K562 (cell line): ENCODE measurements at regions not wholly inside any gene's neighbourhood (a gene's known extent, or its start where the extent isn't known, plus 50 kb on each side); places are given as distances from the start of the nearest gene placed in this dataset.

ENCODE experiments used
- SMAD1 ChIP-seq: fragments of 150-350 bp; IDR thresholded peaks from 2 replicates; pipeline ENCODE4 v1.6.1; 2014; ENCODE audit warnings: low read length, low read depth; ENCODE audit not compliant: partially characterized antibody
- ZNF57 ChIP-seq: fragments of 450-650 bp; formaldehyde crosslinking; IDR thresholded peaks from 2 replicates; pipeline ENCODE4 v1.4.0; 2020; ENCODE audit warnings: mild to moderate bottlenecking, moderate library complexity
- TF ChIP-seq, protein P1 (sequence below), 2 experiments: fragments of 450-650 bp in 1 of 2; sonication (generic) in 1 of 2; formaldehyde crosslinking in 1 of 2; IDR thresholded peaks; 2 replicates each; pipeline versions ENCODE4 v1.7.1 to v1.9.0; 2016 to 2022; ENCODE audit warnings: inconsistent platforms in 1 of 2, mild to moderate bottlenecking in 1 of 2, missing genetic modification reagents in 1 of 2
- TF ChIP-seq, protein P2 (sequence below), 3 experiments: IDR thresholded peaks in 2 of 3; conservative IDR thresholded peaks in 1 of 3; 2 replicates each; pipeline ENCODE4 v1.5.1; 2011 to 2012; ENCODE audit warnings: low read length in 3 of 3, mild to moderate bottlenecking in 3 of 3, control low read depth in 2 of 3, improper control_type of control experiment in 1 of 3, inconsistent platforms in 1 of 3, low read depth in 1 of 3, mixed read lengths in 1 of 3, moderate library complexity in 1 of 3; ENCODE audit not compliant: insufficient read depth in 2 of 3
- TF ChIP-seq, protein P3 (sequence below): sonication (generic); formaldehyde crosslinking; IDR thresholded peaks from 2 replicates; pipeline ENCODE4 v1.5.0; 2020; ENCODE audit warnings: missing genetic modification reagents

DNA sequence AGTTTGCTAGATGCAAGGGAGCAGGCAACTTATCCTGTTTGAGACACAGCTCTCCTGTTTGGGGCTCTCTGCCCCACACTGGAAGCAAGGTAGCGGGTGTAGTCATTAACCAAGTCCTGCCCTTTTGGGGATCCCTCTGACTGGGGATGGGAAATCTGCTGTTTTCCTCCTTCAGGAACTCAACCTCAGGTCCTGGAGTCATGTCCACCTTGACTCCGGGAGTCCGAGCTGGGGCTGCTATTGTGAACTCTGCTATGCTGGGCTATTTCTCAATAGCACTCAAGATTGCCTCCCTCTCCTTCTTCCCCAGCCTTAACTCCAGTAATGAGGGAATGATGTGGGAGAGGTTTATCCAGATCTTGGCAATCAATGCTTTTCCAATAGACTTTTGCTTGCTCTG lies 54.1 kb upstream of the CHD6 start:
- TF ChIP-seq, protein P1, sequence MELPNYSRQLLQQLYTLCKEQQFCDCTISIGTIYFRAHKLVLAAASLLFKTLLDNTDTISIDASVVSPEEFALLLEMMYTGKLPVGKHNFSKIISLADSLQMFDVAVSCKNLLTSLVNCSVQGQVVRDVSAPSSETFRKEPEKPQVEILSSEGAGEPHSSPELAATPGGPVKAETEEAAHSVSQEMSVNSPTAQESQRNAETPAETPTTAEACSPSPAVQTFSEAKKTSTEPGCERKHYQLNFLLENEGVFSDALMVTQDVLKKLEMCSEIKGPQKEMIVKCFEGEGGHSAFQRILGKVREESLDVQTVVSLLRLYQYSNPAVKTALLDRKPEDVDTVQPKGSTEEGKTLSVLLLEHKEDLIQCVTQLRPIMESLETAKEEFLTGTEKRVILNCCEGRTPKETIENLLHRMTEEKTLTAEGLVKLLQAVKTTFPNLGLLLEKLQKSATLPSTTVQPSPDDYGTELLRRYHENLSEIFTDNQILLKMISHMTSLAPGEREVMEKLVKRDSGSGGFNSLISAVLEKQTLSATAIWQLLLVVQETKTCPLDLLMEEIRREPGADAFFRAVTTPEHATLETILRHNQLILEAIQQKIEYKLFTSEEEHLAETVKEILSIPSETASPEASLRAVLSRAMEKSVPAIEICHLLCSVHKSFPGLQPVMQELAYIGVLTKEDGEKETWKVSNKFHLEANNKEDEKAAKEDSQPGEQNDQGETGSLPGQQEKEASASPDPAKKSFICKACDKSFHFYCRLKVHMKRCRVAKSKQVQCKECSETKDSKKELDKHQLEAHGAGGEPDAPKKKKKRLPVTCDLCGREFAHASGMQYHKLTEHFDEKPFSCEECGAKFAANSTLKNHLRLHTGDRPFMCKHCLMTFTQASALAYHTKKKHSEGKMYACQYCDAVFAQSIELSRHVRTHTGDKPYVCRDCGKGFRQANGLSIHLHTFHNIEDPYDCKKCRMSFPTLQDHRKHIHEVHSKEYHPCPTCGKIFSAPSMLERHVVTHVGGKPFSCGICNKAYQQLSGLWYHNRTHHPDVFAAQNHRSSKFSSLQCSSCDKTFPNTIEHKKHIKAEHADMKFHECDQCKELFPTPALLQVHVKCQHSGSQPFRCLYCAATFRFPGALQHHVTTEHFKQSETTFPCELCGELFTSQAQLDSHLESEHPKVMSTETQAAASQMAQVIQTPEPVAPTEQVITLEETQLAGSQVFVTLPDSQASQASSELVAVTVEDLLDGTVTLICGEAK (IDR thresholded peaks at IDR 0.05) = no peak
- TF ChIP-seq, protein P1 (CRISPR knock-in tag; IDR thresholded peaks at IDR 0.05) = no peak
- TF ChIP-seq, protein P2, sequence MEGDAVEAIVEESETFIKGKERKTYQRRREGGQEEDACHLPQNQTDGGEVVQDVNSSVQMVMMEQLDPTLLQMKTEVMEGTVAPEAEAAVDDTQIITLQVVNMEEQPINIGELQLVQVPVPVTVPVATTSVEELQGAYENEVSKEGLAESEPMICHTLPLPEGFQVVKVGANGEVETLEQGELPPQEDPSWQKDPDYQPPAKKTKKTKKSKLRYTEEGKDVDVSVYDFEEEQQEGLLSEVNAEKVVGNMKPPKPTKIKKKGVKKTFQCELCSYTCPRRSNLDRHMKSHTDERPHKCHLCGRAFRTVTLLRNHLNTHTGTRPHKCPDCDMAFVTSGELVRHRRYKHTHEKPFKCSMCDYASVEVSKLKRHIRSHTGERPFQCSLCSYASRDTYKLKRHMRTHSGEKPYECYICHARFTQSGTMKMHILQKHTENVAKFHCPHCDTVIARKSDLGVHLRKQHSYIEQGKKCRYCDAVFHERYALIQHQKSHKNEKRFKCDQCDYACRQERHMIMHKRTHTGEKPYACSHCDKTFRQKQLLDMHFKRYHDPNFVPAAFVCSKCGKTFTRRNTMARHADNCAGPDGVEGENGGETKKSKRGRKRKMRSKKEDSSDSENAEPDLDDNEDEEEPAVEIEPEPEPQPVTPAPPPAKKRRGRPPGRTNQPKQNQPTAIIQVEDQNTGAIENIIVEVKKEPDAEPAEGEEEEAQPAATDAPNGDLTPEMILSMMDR (IDR thresholded peaks at IDR 0.05 in 2 of 3, conservative IDR thresholded peaks at IDR 0.05 in 1 of 3; ENCODE audit: insufficient read depth in 2 of 3, low read depth in 1 of 3, low read length in 3 of 3) = no peak
- no peak for TF ChIP-seq SMAD1
- TF ChIP-seq ZNF57 (CRISPR knock-in tag) = no peak
- TF ChIP-seq, protein P3, sequence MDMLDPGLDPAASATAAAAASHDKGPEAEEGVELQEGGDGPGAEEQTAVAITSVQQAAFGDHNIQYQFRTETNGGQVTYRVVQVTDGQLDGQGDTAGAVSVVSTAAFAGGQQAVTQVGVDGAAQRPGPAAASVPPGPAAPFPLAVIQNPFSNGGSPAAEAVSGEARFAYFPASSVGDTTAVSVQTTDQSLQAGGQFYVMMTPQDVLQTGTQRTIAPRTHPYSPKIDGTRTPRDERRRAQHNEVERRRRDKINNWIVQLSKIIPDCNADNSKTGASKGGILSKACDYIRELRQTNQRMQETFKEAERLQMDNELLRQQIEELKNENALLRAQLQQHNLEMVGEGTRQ (CRISPR knock-in tag) = no peak
